HuH-7 (cell line): ENCODE measurements at regions not wholly inside any gene's neighbourhood (a gene's known extent, or its start where the extent isn't known, plus 50 kb on each side); places are given as distances from the start of the nearest gene placed in this dataset.
"Not testable (repeated sequence)": the region's sequence is repeated elsewhere in the genome, so short reads cannot be mapped to it uniquely, and the experiment has no call there.

Source experiments
- DNase-seq: peaks from one replicate; pipeline ENCODE4 v3.0.0; 2011; ENCODE audit warnings: low spot score

GRCh38 chr7:136117539-136117938 is 140.4 kb upstream of the MTPN start:
- DNase-seq: no peak

- no peak for DNase-seq
Measured at GRCh38 chr7:136116186-136116585, 139.0 kb upstream of the MTPN start.

- DNase-seq: peak; percentile 66
Measured at GRCh38 chr7:136114966-136115762, 138.0 kb upstream of the MTPN start.

- DNase-seq: not testable (repeated sequence)
Measured at GRCh38 chr7:136114467-136114866, 137.3 kb upstream of the MTPN start.

- not testable (repeated sequence) for DNase-seq
Measured at GRCh38 chr7:136109037-136109436, 131.9 kb upstream of the MTPN start.

GRCh38 chr7:136105191-136105590 is 128.0 kb upstream of the MTPN start:
- no peak for DNase-seq

GRCh38 chr7:136104269-136104603 is 127.1 kb upstream of the MTPN start:
- no peak for DNase-seq

GRCh38 chr7:136103545-136104268 is 126.5 kb upstream of the MTPN start:
- no peak for DNase-seq

- no peak for DNase-seq
Measured at GRCh38 chr7:136102881-136103280, 125.7 kb upstream of the MTPN start.

GRCh38 chr7:136092714-136093113 is 115.6 kb upstream of the MTPN start:
- DNase-seq: not testable (repeated sequence)

- DNase-seq: no peak
Measured at GRCh38 chr7:136087881-136088280, 110.7 kb upstream of the MTPN start.

GRCh38 chr7:136086712-136087111 is 109.6 kb upstream of the MTPN start:
- peak; percentile 55 for DNase-seq

- DNase-seq: no peak
Measured at GRCh38 chr7:136079934-136080333, 102.8 kb upstream of the MTPN start.

- no peak for DNase-seq
Measured at GRCh38 chr7:136079478-136079892, 102.3 kb upstream of the MTPN start.

- no peak for DNase-seq
Measured at GRCh38 chr7:136079066-136079465, 101.9 kb upstream of the MTPN start.

GRCh38 chr7:136078630-136079029 is 101.5 kb upstream of the MTPN start:
- DNase-seq: no peak

GRCh38 chr7:136076954-136077353 is 99.8 kb upstream of the MTPN start:
- DNase-seq: no peak

GRCh38 chr7:136074843-136075242 is 97.7 kb upstream of the MTPN start:
- DNase-seq: no peak

- no peak for DNase-seq
Measured at GRCh38 chr7:136072447-136072846, 95.3 kb upstream of the MTPN start.

GRCh38 chr7:136070736-136071505 is 93.8 kb upstream of the MTPN start:
- no peak for DNase-seq

- DNase-seq: no peak
Measured at GRCh38 chr7:136069840-136070529, 92.8 kb upstream of the MTPN start.

GRCh38 chr7:136067277-136067676 is 90.1 kb upstream of the MTPN start:
- no peak for DNase-seq
